IMR-90 (cell line): ENCODE measurements at regions not wholly inside any gene's neighbourhood (a gene's known extent, or its start where the extent isn't known, plus 50 kb on each side); places are given as distances from the start of the nearest gene placed in this dataset.

Source experiments
- ATAC-seq: fragments of 200-7000 bp; cut with Tn5 transposase; 2 replicates; pipeline ENCODE4 v1.9.1; 2020; ENCODE audit warnings: low read depth, mild to moderate bottlenecking, moderate library complexity
- BruUV-seq: library from RNA; stranded (reverse); fragments of 400-500 nt; replicated peaks from 2 replicates; lab custom pipeline; 2021; lab: Mats Ljungman, UMichigan
- CTCF ChIA-PET: fragments of 300-600 bp; formaldehyde crosslinking; extraction: SDS; loops from one replicate; lab custom pipeline; 2021; ENCODE audit warnings: antibody characterized with exemption; lab: Yijun Ruan, JAX
- POLR2A ChIA-PET: fragments of 300-600 bp; sonication (Branson Sonifier 250); formaldehyde crosslinking; loops from one replicate; lab custom pipeline; 2022; ENCODE audit warnings: antibody characterized with exemption; ENCODE audit not compliant: unreplicated experiment; lab: Charles Lee
- DNase-seq: peaks from one replicate; pipeline ENCODE4 v3.0.0; 2013
- H2AFZ ChIP-seq: replicated peaks from 2 replicates; pipeline ENCODE3; 2013; ENCODE audit warnings: low read length, mild to moderate bottlenecking; ENCODE audit not compliant: poor library complexity
- H2AK5ac ChIP-seq: 2 replicates; pipeline ENCODE4 v1.6.1; 2013; ENCODE audit warnings: low read depth, low read length, inconsistent platforms
- H2AK9ac ChIP-seq: replicated peaks from 2 replicates; pipeline ENCODE3; 2013; ENCODE audit warnings: mild to moderate bottlenecking, low read depth, low read length, moderate library complexity; ENCODE audit not compliant: poor library complexity
- H2BK120ac ChIP-seq: 2 replicates; pipeline ENCODE4 v1.6.1; 2013; ENCODE audit warnings: low read depth, low read length, inconsistent platforms
- H2BK15ac ChIP-seq: 3 replicates; pipeline ENCODE4 v1.6.1; 2013; ENCODE audit warnings: low read depth, low read length, inconsistent platforms
- H2BK20ac ChIP-seq: 2 replicates; pipeline ENCODE4 v1.6.1; 2013; ENCODE audit warnings: low read depth, mild to moderate bottlenecking, inconsistent platforms, low read length, moderate library complexity
- H2BK5ac ChIP-seq: 2 replicates; pipeline ENCODE4 v1.6.1; 2013; ENCODE audit warnings: mild to moderate bottlenecking, low read depth, low read length, inconsistent platforms; ENCODE audit not compliant: poor library complexity, severe bottlenecking
- H3K14ac ChIP-seq: replicated peaks from 2 replicates; pipeline ENCODE4 v1.6.1; 2013; ENCODE audit warnings: low read depth, low read length, inconsistent platforms
- H3K18ac ChIP-seq: 2 replicates; pipeline ENCODE4 v1.6.1; 2013; ENCODE audit warnings: low read depth, low read length, control low read depth
- H3K23ac ChIP-seq: 2 replicates; pipeline ENCODE4 v1.6.1; 2013; ENCODE audit warnings: low read depth, low read length, inconsistent platforms
- H3K27ac ChIP-seq: 2 replicates; pipeline ENCODE4 v1.5.1; 2013; ENCODE audit warnings: mild to moderate bottlenecking, control low read depth, low read length; ENCODE audit not compliant: insufficient read depth
- H3K27me3 ChIP-seq: 2 replicates; pipeline ENCODE4 v1.6.1; 2013; ENCODE audit warnings: low read length; ENCODE audit not compliant: control insufficient read depth, insufficient read depth
- H3K36me3 ChIP-seq: 2 replicates; pipeline ENCODE4 v1.6.1; 2013; ENCODE audit warnings: low read length, mixed read lengths; ENCODE audit not compliant: control insufficient read depth, insufficient read depth
- H3K4ac ChIP-seq: 2 replicates; pipeline ENCODE4 v1.6.1; 2013; ENCODE audit warnings: low read depth, low read length, inconsistent platforms
- H3K4me1 ChIP-seq: 2 replicates; pipeline ENCODE4 v1.6.1; 2013; ENCODE audit warnings: low read length, mixed read lengths; ENCODE audit not compliant: control insufficient read depth, insufficient read depth
- H3K4me2 ChIP-seq: 2 replicates; pipeline ENCODE4 v1.6.1; 2013; ENCODE audit warnings: low read depth, mild to moderate bottlenecking, control low read depth, low read length, moderate library complexity
- H3K4me3 ChIP-seq: 2 replicates; pipeline ENCODE4 v1.5.1; 2013; ENCODE audit warnings: low read depth, mild to moderate bottlenecking, control low read depth, low read length, moderate library complexity; ENCODE audit not compliant: insufficient read depth
- H3K56ac ChIP-seq: 2 replicates; pipeline ENCODE4 v1.6.1; 2013; ENCODE audit warnings: low read length, inconsistent platforms; ENCODE audit not compliant: insufficient read depth; ENCODE audit errors: extremely low read depth
- H3K79me1 ChIP-seq, 2 experiments: 2 replicates each; pipeline ENCODE4 v1.6.1; 2013; ENCODE audit warnings: low read length in 2 of 2, inconsistent platforms in 1 of 2, low read depth in 1 of 2
- H3K9ac ChIP-seq: 2 replicates; pipeline ENCODE4 v1.6.1; 2013; ENCODE audit warnings: low read depth, low read length, control low read depth
- H3K9me1 ChIP-seq: 2 replicates; pipeline ENCODE4 v1.6.1; 2013; ENCODE audit warnings: low read length, inconsistent platforms; ENCODE audit not compliant: insufficient read depth
- H3K9me3 ChIP-seq: 2 replicates; pipeline ENCODE4 v1.6.1; 2013; ENCODE audit warnings: low read length; ENCODE audit not compliant: control insufficient read depth, insufficient read depth
- H4K20me1 ChIP-seq: 2 replicates; pipeline ENCODE4 v1.6.1; 2013; ENCODE audit warnings: low read length, inconsistent platforms; ENCODE audit not compliant: insufficient read depth
- H4K5ac ChIP-seq: 2 replicates; pipeline ENCODE4 v1.6.1; 2013; ENCODE audit warnings: mild to moderate bottlenecking, low read depth, low read length, control low read depth
- H4K8ac ChIP-seq, 2 experiments: 2 replicates each; pipeline ENCODE4 v1.6.1; 2013; ENCODE audit warnings: low read depth in 2 of 2, low read length in 2 of 2, control low read depth in 1 of 2, inconsistent platforms in 1 of 2
- H4K91ac ChIP-seq: 2 replicates; pipeline ENCODE4 v1.6.1; 2013; ENCODE audit warnings: low read depth, low read length, inconsistent platforms; ENCODE audit not compliant: insufficient read depth
- BHLHE40 ChIP-seq: fragments of 150-350 bp; IDR thresholded peaks from 2 replicates; pipeline ENCODE4 v1.6.1; 2016; ENCODE audit warnings: mild to moderate bottlenecking, low read depth, low read length
- CEBPB ChIP-seq: IDR thresholded peaks from 2 replicates; pipeline ENCODE4 v1.6.1; 2012; ENCODE audit warnings: low read depth, low read length, improper control_type of control experiment
- CHD1 ChIP-seq: IDR thresholded peaks from 2 replicates; pipeline ENCODE4 v1.6.1; 2012; ENCODE audit warnings: low read depth, low read length, improper control_type of control experiment
- CTCF ChIP-seq: conservative IDR thresholded peaks from 2 replicates; pipeline ENCODE4 v1.5.1; 2012; ENCODE audit warnings: mild to moderate bottlenecking, low read depth, low read length, improper control_type of control experiment
- ELK1 ChIP-seq: fragments of 150-350 bp; IDR thresholded peaks from 2 replicates; pipeline ENCODE4 v1.6.1; 2016; ENCODE audit warnings: low read depth, mild to moderate bottlenecking, low read length, moderate library complexity, borderline replicate concordance
- FOS ChIP-seq: fragments of 150-350 bp; IDR thresholded peaks from 2 replicates; pipeline ENCODE4 v1.6.1; 2016; ENCODE audit warnings: low read depth, low read length
- NFE2L2 ChIP-seq: fragments of 150-350 bp; IDR thresholded peaks from 2 replicates; pipeline ENCODE4 v1.6.1; 2016; ENCODE audit warnings: low read depth, mild to moderate bottlenecking, low read length
- RAD21 ChIP-seq: IDR thresholded peaks from 2 replicates; pipeline ENCODE4 v1.6.1; 2012; ENCODE audit warnings: low read length, improper control_type of control experiment
- RCOR1 ChIP-seq: IDR thresholded peaks from 2 replicates; pipeline ENCODE4 v1.6.1; 2012; ENCODE audit warnings: mild to moderate bottlenecking, low read length, improper control_type of control experiment; ENCODE audit not compliant: insufficient replicate concordance
- RFX5 ChIP-seq: IDR thresholded peaks from 2 replicates; pipeline ENCODE4 v1.8.0; 2012; ENCODE audit warnings: low read depth, mild to moderate bottlenecking, low read length, moderate library complexity
- WGBS, 2 experiments: methylation state at CpG; one replicate each; pipeline versions ENCODE4 v1.1.5 to v1.1.7; 2013; ENCODE audit warnings: missing lambda C conversion rate in 2 of 2; ENCODE audit not compliant: insufficient read length in 1 of 2; ENCODE audit errors: extremely low coverage in 2 of 2; 5-methylcytosine and 5-hydroxymethylcytosine counted together
- dilution Hi-C: fragments of 300-500 bp; cut with HindIII; formaldehyde crosslinking; loops from one replicate; pipeline ENCODE4 v1.14.3; 2018; ENCODE audit warnings: low sequenced_read_pairs; ENCODE audit not compliant: unreplicated experiment
- in situ Hi-C: fragments of 300-500 bp; cut with MboI; formaldehyde crosslinking; loops from 3 replicates; pipeline ENCODE4 v1.14.3; 2019; ENCODE audit warnings: low sequenced_read_pairs, inconsistent platforms, mixed read lengths
- intact Hi-C: fragments of 100-400 bp; cut with micrococcal nuclease; formaldehyde crosslinking; loops from 2 replicates; pipeline ENCODE4 v1.10.0; 2022

GRCh38 chr1:95957748-95958147 lies 723.7 kb downstream of the RWDD3 start:
- Histone ChIP-seq H3K36me3 (no peaks in the 10 kb centered on the region), H3K27me3 (no peaks in the 10 kb centered on the region), H3K23ac (no peak overlapping the region), H3K18ac (no peak overlapping the region), H2BK20ac (no peak overlapping the region), H3K9me1 (no peaks in the 10 kb centered on the region), H3K79me1 (no peaks in the 10 kb centered on the region), H3K9ac (no peak overlapping the region), H4K8ac (no peak overlapping the region), H3K9me3 (no peaks in the 10 kb centered on the region), H3K4me1 (no peaks in the 10 kb centered on the region), H2AK9ac (no peak overlapping the region), H3K14ac (no peak overlapping the region), H3K4me3 (no peak overlapping the region), H4K91ac (no peak overlapping the region), H3K27ac (no peak overlapping the region), H3K4me2 (no peak overlapping the region), H2AK5ac (no peak overlapping the region), H4K20me1 (no peaks in the 10 kb centered on the region), H2AFZ (no peak overlapping the region), H2BK5ac (no peak overlapping the region), H4K5ac (no peak overlapping the region), H3K4ac (no peak overlapping the region), H2BK120ac (no peak overlapping the region), H3K56ac (no peak overlapping the region), H2BK15ac (no peak overlapping the region)
- no peak for TF ChIP-seq ELK1
- no peak for TF ChIP-seq CTCF
- TF ChIP-seq RFX5 = no peak
- no peak for TF ChIP-seq RAD21
- no peak for TF ChIP-seq CHD1
- TF ChIP-seq BHLHE40 = no peak
- TF ChIP-seq FOS = no peak
- TF ChIP-seq RCOR1 = no peak
- no peak for TF ChIP-seq CEBPB
- no peak for TF ChIP-seq NFE2L2
- ATAC-seq (no peak), DNase-seq (no peak)
- no CpG with 5 or more reads among the region's 1 CpG for WGBS, 2 experiments
- intact Hi-C loops = loop anchor here (10.0 kb wide), 1 partner anchor 767 kb away; the partner anchor contains the start of gene PTBP2
- dilution Hi-C loops = no loop called here
- in situ Hi-C loops = no loop called here
- CTCF ChIA-PET = no interaction called here
- POLR2A ChIA-PET = no interaction called here
- no TSS peak for BruUV-seq
